ENCODE measurements at regions not wholly inside any gene's neighbourhood (a gene's known extent, or its start where the extent isn't known, plus 50 kb on each side); places are given as distances from the start of the nearest gene placed in this dataset.

- DNase-seq (no peak), ATAC-seq (replicated peaks in 1 of 4) (no peak)
- H3K27ac ChIP-seq (ENCODE audit: low read length): no peak overlapping the region
- Mint-ChIP-seq H3K4me3 (no peak overlapping the region), H3K36me3 (no peaks in the 10 kb centered on the region), H3K27ac (no peak overlapping the region), H3K9me3 (no peaks in the 10 kb centered on the region), H3K27me3 (peaks cover 0 to 4% of the 10 kb centered on the region in 2 donors), H3K4me1 (no peaks in the 10 kb centered on the region)
- ChIA-PET POLR2A (no interaction called here), CTCF (interaction anchor here in 1 of 2 donors (0.6 kb wide), 1 partner anchor 154 kb away, joined by 4 read pairs; no protein-coding TSS in a partner anchor)
- H3K27me3 ChIP-seq (replicated peaks in 1 of 2; ENCODE audit: control insufficient read depth in 2 of 2, extremely low read depth in 1 of 2, insufficient read depth in 2 of 2, low read length in 1 of 2): no peaks in the 10 kb centered on the region
- WGBS (ENCODE audit: insufficient coverage): 93% methylated on average over 3 of the region's 3 CpGs
- H3K36me3 ChIP-seq (ENCODE audit: control insufficient read depth in 2 of 2, extremely low read depth in 1 of 2, insufficient read depth in 1 of 2, low read length in 1 of 2): no peaks in the 10 kb centered on the region
- no peaks in the 10 kb centered on the region for H3K9me3 ChIP-seq
- no peaks in the 10 kb centered on the region for H3K4me1 ChIP-seq (ENCODE audit: control insufficient read depth in 1 of 2, extremely low read depth in 1 of 2, insufficient read depth in 2 of 2, low read length in 2 of 2)
- no peak overlapping the region for H3K4me3 ChIP-seq (ENCODE audit: control insufficient read depth in 1 of 2, extremely low read depth in 1 of 2, low read length in 1 of 2)
These were observed 75.5 kb upstream of the CD2AP start for GRCh38 chr6:47402081-47402480.

GRCh38 chr6:47403056-47403455 is 74.5 kb upstream of the CD2AP start:
- no peak for ATAC-seq (replicated peaks in 1 of 4)
- Histone ChIP-seq H3K36me3 (ENCODE audit: control insufficient read depth in 2 of 2, extremely low read depth in 1 of 2, insufficient read depth in 1 of 2, low read length in 1 of 2) (no peaks in the 10 kb centered on the region), H3K4me3 (ENCODE audit: control insufficient read depth in 1 of 2, extremely low read depth in 1 of 2, low read length in 1 of 2) (no peak overlapping the region), H3K4me1 (ENCODE audit: control insufficient read depth in 1 of 2, extremely low read depth in 1 of 2, insufficient read depth in 2 of 2, low read length in 2 of 2) (no peaks in the 10 kb centered on the region), H3K9me3 (no peaks in the 10 kb centered on the region), H3K27me3 (replicated peaks in 1 of 2; ENCODE audit: control insufficient read depth in 2 of 2, extremely low read depth in 1 of 2, insufficient read depth in 2 of 2, low read length in 1 of 2) (no peaks in the 10 kb centered on the region), H3K27ac (ENCODE audit: low read length) (no peak overlapping the region)
- ChIA-PET POLR2A (no interaction called here), CTCF (no interaction called here)
- no peaks in the 10 kb centered on the region for H3K4me1 Mint-ChIP-seq
- no peak overlapping the region for H3K27ac Mint-ChIP-seq
- no peaks in the 10 kb centered on the region for H3K9me3 Mint-ChIP-seq
- H3K4me3 Mint-ChIP-seq: no peak overlapping the region
- peaks cover 0 to 4% of the 10 kb centered on the region in 2 donors for H3K27me3 Mint-ChIP-seq
- DNase-seq: no peak
- no CpG with 5 or more reads among the region's 2 CpGs for WGBS (ENCODE audit: insufficient coverage)
- H3K36me3 Mint-ChIP-seq: no peaks in the 10 kb centered on the region

- Histone ChIP-seq H3K36me3 (ENCODE audit: control insufficient read depth in 2 of 2, extremely low read depth in 1 of 2, insufficient read depth in 1 of 2, low read length in 1 of 2) (no peaks in the 10 kb centered on the region), H3K27me3 (replicated peaks in 1 of 2; ENCODE audit: control insufficient read depth in 2 of 2, extremely low read depth in 1 of 2, insufficient read depth in 2 of 2, low read length in 1 of 2) (no peaks in the 10 kb centered on the region), H3K4me3 (ENCODE audit: control insufficient read depth in 1 of 2, extremely low read depth in 1 of 2, low read length in 1 of 2) (no peak overlapping the region), H3K4me1 (ENCODE audit: control insufficient read depth in 1 of 2, extremely low read depth in 1 of 2, insufficient read depth in 2 of 2, low read length in 2 of 2) (no peaks in the 10 kb centered on the region), H3K9me3 (no peaks in the 10 kb centered on the region), H3K27ac (ENCODE audit: low read length) (no peak overlapping the region)
- no peaks in the 10 kb centered on the region for H3K4me1 Mint-ChIP-seq
- POLR2A ChIA-PET: no interaction called here
- H3K36me3 Mint-ChIP-seq: no peaks in the 10 kb centered on the region
- DNase-seq: no peak
- 50% methylated on average over 2 of the region's 2 CpGs for WGBS (ENCODE audit: insufficient coverage)
- CTCF ChIA-PET: interaction anchor here in 1 of 2 donors (0.9 kb wide), 1 partner anchor 11 kb away, joined by 3 read pairs; no protein-coding TSS in a partner anchor
- H3K27me3 Mint-ChIP-seq: peaks cover 0 to 4% of the 10 kb centered on the region in 2 donors
- H3K4me3 Mint-ChIP-seq: no peak overlapping the region
- no peak for ATAC-seq (replicated peaks in 1 of 4)
- H3K9me3 Mint-ChIP-seq: no peaks in the 10 kb centered on the region
- H3K27ac Mint-ChIP-seq: no peak overlapping the region
These were observed 73.8 kb upstream of the CD2AP start for GRCh38 chr6:47403801-47404200.

- Histone ChIP-seq H3K4me3 (ENCODE audit: control insufficient read depth in 1 of 2, extremely low read depth in 1 of 2, low read length in 1 of 2) (no peak overlapping the region), H3K9me3 (no peaks in the 10 kb centered on the region), H3K27ac (ENCODE audit: low read length) (no peak overlapping the region), H3K36me3 (ENCODE audit: control insufficient read depth in 2 of 2, extremely low read depth in 1 of 2, insufficient read depth in 1 of 2, low read length in 1 of 2) (no peaks in the 10 kb centered on the region), H3K27me3 (replicated peaks in 1 of 2; ENCODE audit: control insufficient read depth in 2 of 2, extremely low read depth in 1 of 2, insufficient read depth in 2 of 2, low read length in 1 of 2) (no peaks in the 10 kb centered on the region), H3K4me1 (ENCODE audit: control insufficient read depth in 1 of 2, extremely low read depth in 1 of 2, insufficient read depth in 2 of 2, low read length in 2 of 2) (no peaks in the 10 kb centered on the region)
- H3K27me3 Mint-ChIP-seq: peaks cover 0 to 4% of the 10 kb centered on the region in 2 donors
- H3K4me3 Mint-ChIP-seq: no peak overlapping the region
- no peaks in the 10 kb centered on the region for H3K4me1 Mint-ChIP-seq
- 60% methylated on average over 1 of the region's 4 CpGs for WGBS (ENCODE audit: insufficient coverage)
- ATAC-seq (replicated peaks in 1 of 4) (no peak), DNase-seq (no peak)
- H3K36me3 Mint-ChIP-seq: no peaks in the 10 kb centered on the region
- H3K9me3 Mint-ChIP-seq: no peaks in the 10 kb centered on the region
- no peak overlapping the region for H3K27ac Mint-ChIP-seq
- ChIA-PET CTCF (interaction anchor here in 1 of 2 donors (0.9 kb wide), 1 partner anchor 11 kb away, joined by 3 read pairs; no protein-coding TSS in a partner anchor), POLR2A (no interaction called here)
These were observed 73.2 kb upstream of the CD2AP start for GRCh38 chr6:47404435-47404834.

- ATAC-seq (replicated peaks in 1 of 4) (no peak), DNase-seq (no peak)
- WGBS (ENCODE audit: insufficient coverage): 72% methylated on average over 4 of the region's 5 CpGs
- no peak overlapping the region for H3K4me3 ChIP-seq (ENCODE audit: control insufficient read depth in 1 of 2, extremely low read depth in 1 of 2, low read length in 1 of 2)
- H3K36me3 ChIP-seq (ENCODE audit: control insufficient read depth in 2 of 2, extremely low read depth in 1 of 2, insufficient read depth in 1 of 2, low read length in 1 of 2): no peaks in the 10 kb centered on the region
- no peaks in the 10 kb centered on the region for H3K27me3 ChIP-seq (replicated peaks in 1 of 2; ENCODE audit: control insufficient read depth in 2 of 2, extremely low read depth in 1 of 2, insufficient read depth in 2 of 2, low read length in 1 of 2)
- no peak overlapping the region for H3K4me3 Mint-ChIP-seq
- H3K27ac ChIP-seq (ENCODE audit: low read length): no peak overlapping the region
- H3K4me1 Mint-ChIP-seq: no peaks in the 10 kb centered on the region
- H3K9me3 ChIP-seq: no peaks in the 10 kb centered on the region
- H3K27ac Mint-ChIP-seq: no peak overlapping the region
- H3K4me1 ChIP-seq (ENCODE audit: control insufficient read depth in 1 of 2, extremely low read depth in 1 of 2, insufficient read depth in 2 of 2, low read length in 2 of 2): no peaks in the 10 kb centered on the region
- no peaks in the 10 kb centered on the region for H3K36me3 Mint-ChIP-seq
- ChIA-PET POLR2A (no interaction called here), CTCF (no interaction called here)
- peaks cover 0 to 4% of the 10 kb centered on the region in 2 donors for H3K27me3 Mint-ChIP-seq
- H3K9me3 Mint-ChIP-seq: no peaks in the 10 kb centered on the region
These were observed 72.3 kb upstream of the CD2AP start for GRCh38 chr6:47405273-47405672.

- CTCF ChIA-PET: interaction anchor here (0.6 to 1.5 kb wide), 4 partner anchors 10 to 224 kb away, joined by 3 to 5 read pairs (median 4); no protein-coding TSS in a partner anchor
- no peak overlapping the region for H3K27ac ChIP-seq (ENCODE audit: low read length)
These were observed 70.0 kb upstream of the CD2AP start for GRCh38 chr6:47407300-47408281.

More at GRCh38 chr6:47407300-47408281, 70.0 kb upstream of the CD2AP start:
- H3K4me1 Mint-ChIP-seq: no peaks in the 10 kb centered on the region
- H3K4me3 Mint-ChIP-seq: no peak overlapping the region
- no peaks in the 10 kb centered on the region for H3K9me3 ChIP-seq
- ATAC-seq (replicated peaks in 1 of 4) (no peak), DNase-seq (no peak)
- POLR2A ChIA-PET: interaction anchor here in 1 of 2 donors (0.5 to 0.6 kb wide), 2 partner anchors 66 to 70 kb away, joined by 6 to 7 read pairs; no protein-coding TSS in a partner anchor
- no peaks in the 10 kb centered on the region for H3K4me1 ChIP-seq (ENCODE audit: control insufficient read depth in 1 of 2, extremely low read depth in 1 of 2, insufficient read depth in 2 of 2, low read length in 2 of 2)
- H3K36me3 ChIP-seq (ENCODE audit: control insufficient read depth in 2 of 2, extremely low read depth in 1 of 2, insufficient read depth in 1 of 2, low read length in 1 of 2): no peaks in the 10 kb centered on the region
- no peaks in the 10 kb centered on the region for H3K27me3 ChIP-seq (replicated peaks in 1 of 2; ENCODE audit: control insufficient read depth in 2 of 2, extremely low read depth in 1 of 2, insufficient read depth in 2 of 2, low read length in 1 of 2)
- no peak overlapping the region for H3K27ac Mint-ChIP-seq
- no peaks in the 10 kb centered on the region for H3K36me3 Mint-ChIP-seq
- no peaks in the 10 kb centered on the region for H3K9me3 Mint-ChIP-seq
- H3K27me3 Mint-ChIP-seq: peaks cover 0 to 4% of the 10 kb centered on the region in 2 donors
- WGBS (ENCODE audit: insufficient coverage): no CpG with 5 or more reads among the region's 1 CpG
- no peak overlapping the region for H3K4me3 ChIP-seq (ENCODE audit: control insufficient read depth in 1 of 2, extremely low read depth in 1 of 2, low read length in 1 of 2)

Measured in T-cell (primary cell).